GM19468 (cell line): ENCODE measurements at regions not wholly inside any gene's neighbourhood (a gene's known extent, or its start where the extent isn't known, plus 50 kb on each side); places are given as distances from the start of the nearest gene placed in this dataset.

Experiments
- ATAC-seq: cut with Tn5 transposase; IDR thresholded peaks from one replicate; pipeline ENCODE4 v1.9.1; 2021; ENCODE audit warnings: mild to moderate bottlenecking, moderate library complexity, moderate number of reproducible peaks; ENCODE audit not compliant: unreplicated experiment; ENCODE audit errors: extremely low read depth

- ATAC-seq, result no peak
Measured at GRCh38 chr15:62591842-62592838, 427.1 kb upstream of the C2CD4B start.

GRCh38 chr15:62592920-62593319 lies 427.8 kb upstream of the C2CD4B start:
- ATAC-seq, result no peak

GRCh38 chr15:62593681-62594399 lies 428.8 kb upstream of the C2CD4B start:
- ATAC-seq, result no peak

- no peak for ATAC-seq
Measured at GRCh38 chr15:62598217-62598616, 433.1 kb upstream of the C2CD4B start.

GRCh38 chr15:62599791-62600777 lies 435.0 kb upstream of the C2CD4B start:
- ATAC-seq, result no peak

- ATAC-seq, result no peak
Measured at GRCh38 chr15:62601777-62602545, 436.9 kb upstream of the C2CD4B start.

- no peak for ATAC-seq
Measured at GRCh38 chr15:62603742-62604141, 438.7 kb upstream of the C2CD4B start.

GRCh38 chr15:62605282-62605681 lies 437.3 kb upstream of the TPM1 start:
- no peak for ATAC-seq

- ATAC-seq, result no peak
Measured at GRCh38 chr15:62606376-62607113, 436.0 kb upstream of the TPM1 start.

- ATAC-seq, result no peak
Measured at GRCh38 chr15:62607114-62607462, 435.5 kb upstream of the TPM1 start.

- ATAC-seq, result no peak
Measured at GRCh38 chr15:62607643-62608042, 434.9 kb upstream of the TPM1 start.

GRCh38 chr15:62608369-62608768 lies 434.2 kb upstream of the TPM1 start:
- ATAC-seq, result no peak

- no peak for ATAC-seq
Measured at GRCh38 chr15:62610265-62610869, 432.2 kb upstream of the TPM1 start.

- no peak for ATAC-seq
Measured at GRCh38 chr15:62611002-62611401, 431.5 kb upstream of the TPM1 start.

- ATAC-seq, result no peak
Measured at GRCh38 chr15:62612183-62612733, 430.3 kb upstream of the TPM1 start.

- ATAC-seq, result no peak
Measured at GRCh38 chr15:62612771-62613170, 429.8 kb upstream of the TPM1 start.

GRCh38 chr15:62616746-62617145 lies 425.8 kb upstream of the TPM1 start:
- ATAC-seq, result no peak

- ATAC-seq, result no peak
Measured at GRCh38 chr15:62617741-62618140, 424.8 kb upstream of the TPM1 start.
